H1 (cell line): ENCODE measurements at regions not wholly inside any gene's neighbourhood (a gene's known extent, or its start where the extent isn't known, plus 50 kb on each side); places are given as distances from the start of the nearest gene placed in this dataset.

ENCODE experiments used
- CTCF ChIA-PET: fragments of 300-600 bp; sonication (Branson Sonifier 250); formaldehyde crosslinking; loops from one replicate; lab custom pipeline; 2021; ENCODE audit not compliant: partially characterized antibody; lab: Charles Lee
- POLR2A ChIA-PET: fragments of 300-600 bp; sonication (Branson Sonifier 250); formaldehyde crosslinking; loops from one replicate; lab custom pipeline; 2021; ENCODE audit warnings: inconsistent platforms; ENCODE audit not compliant: partially characterized antibody; lab: Charles Lee
- DNase-seq, 2 experiments: peaks; one replicate each; pipeline versions ENCODE4 v3.0.0 to v3.0.0-alpha.2; 2010 to 2022; ENCODE audit warnings: low spot score in 2 of 2, low read depth in 1 of 2, mixed read lengths in 1 of 2
- FAIRE-seq: peaks from 2 replicates; lab custom pipeline; 2011; peaks lifted over from hg19 to GRCh38; lab: Jason Lieb, UNC
- H2AFZ ChIP-seq: 2 replicates; pipeline ENCODE4 v1.8.1; 2012; ENCODE audit warnings: low read length, inconsistent platforms
- H2AK5ac ChIP-seq: 2 replicates; pipeline ENCODE4 v1.6.1; 2013; ENCODE audit warnings: low read depth, low read length
- H2BK120ac ChIP-seq: replicated peaks from 2 replicates; pipeline ENCODE3; 2013; ENCODE audit warnings: low read depth, low read length, inconsistent platforms
- H2BK12ac ChIP-seq: 2 replicates; pipeline ENCODE4 v1.6.1; 2013; ENCODE audit warnings: low read depth, low read length
- H2BK15ac ChIP-seq: 2 replicates; pipeline ENCODE4 v1.6.1; 2013; ENCODE audit warnings: low read length
- H2BK20ac ChIP-seq: 2 replicates; pipeline ENCODE4 v1.6.1; 2013; ENCODE audit warnings: low read length
- H2BK5ac ChIP-seq: 2 replicates; pipeline ENCODE4 v1.6.1; 2013; ENCODE audit warnings: low read depth, low read length
- H3K14ac ChIP-seq: 2 replicates; pipeline ENCODE4 v1.6.1; 2013; ENCODE audit warnings: inconsistent platforms; ENCODE audit not compliant: insufficient read length
- H3K18ac ChIP-seq: 2 replicates; pipeline ENCODE4 v1.6.1; 2013; ENCODE audit warnings: low read length; ENCODE audit errors: extremely low read depth
- H3K23ac ChIP-seq: 2 replicates; pipeline ENCODE4 v1.6.1; 2013; ENCODE audit warnings: inconsistent platforms; ENCODE audit not compliant: insufficient read length
- H3K23me2 ChIP-seq: 2 replicates; pipeline ENCODE4 v1.6.1; 2013; ENCODE audit warnings: low read depth, low read length
- H3K27ac ChIP-seq: 2 replicates; pipeline ENCODE4 v1.6.1; 2011; ENCODE audit warnings: low read depth, low read length, inconsistent platforms
- H3K27me3 ChIP-seq, 4 experiments: replicated peaks in 1 of 4; 1 replicate in 1 of 4; 2 replicates in 3 of 4; pipeline versions ENCODE4 v1.6.1 to v1.8.1; 2011 to 2013; ENCODE audit warnings: low read length in 3 of 4, mild to moderate bottlenecking in 3 of 4, inconsistent platforms in 2 of 4, mixed read lengths in 2 of 4, moderate library complexity in 1 of 4; ENCODE audit not compliant: control insufficient read depth in 3 of 4, insufficient read depth in 3 of 4; ENCODE audit errors: extremely low read depth in 1 of 4
- H3K36me3 ChIP-seq, 4 experiments: 2 replicates each; pipeline versions ENCODE4 v1.6.1 to v1.8.1; 2011 to 2013; ENCODE audit warnings: mild to moderate bottlenecking in 4 of 4, low read length in 3 of 4, moderate library complexity in 2 of 4, control low read depth in 1 of 4, inconsistent platforms in 1 of 4; ENCODE audit not compliant: insufficient read depth in 4 of 4, control insufficient read depth in 2 of 4
- H3K4ac ChIP-seq: replicated peaks from 2 replicates; pipeline ENCODE3; 2013; ENCODE audit warnings: low read length, low read depth, mixed read lengths, inconsistent platforms; ENCODE audit not compliant: insufficient read length
- H3K4me1 ChIP-seq, 4 experiments: replicated peaks in 1 of 4; 1 replicate in 1 of 4; 2 replicates in 3 of 4; pipeline versions ENCODE4 v1.6.1 to v1.8.1; 2011 to 2013; ENCODE audit warnings: low read length in 3 of 4, inconsistent platforms in 2 of 4, mixed read lengths in 1 of 4; ENCODE audit not compliant: insufficient read depth in 4 of 4, control insufficient read depth in 3 of 4
- H3K4me2 ChIP-seq, 2 experiments: 2 replicates each; pipeline versions ENCODE4 v1.6.1 to v1.8.1; 2011 to 2013; ENCODE audit warnings: low read depth in 2 of 2, low read length in 2 of 2, control low read depth in 1 of 2, inconsistent platforms in 1 of 2, mild to moderate bottlenecking in 1 of 2; ENCODE audit not compliant: insufficient read depth in 1 of 2
- H3K4me3 ChIP-seq, 4 experiments: fragments of 200-600, 300-600 bp in 1 of 4; sonication (generic), shearing (Covaris generic), sonication (Bioruptor Twin) in 1 of 4; 2 replicates each; pipeline versions ENCODE4 v1.5.1 to v1.8.1; 2011 to 2016; ENCODE audit warnings: low read length in 4 of 4, low read depth in 3 of 4, control low read depth in 2 of 4, inconsistent platforms in 2 of 4, mild to moderate bottlenecking in 2 of 4, mixed read lengths in 1 of 4, moderate library complexity in 1 of 4; ENCODE audit not compliant: insufficient read depth in 2 of 4; ENCODE audit errors: extremely low read depth in 1 of 4
- H3K56ac ChIP-seq: replicated peaks from 2 replicates; pipeline ENCODE3; 2013; ENCODE audit warnings: low read depth, mild to moderate bottlenecking, mixed read lengths, low read length, inconsistent platforms; ENCODE audit not compliant: insufficient read length
- H3K79me1 ChIP-seq: 2 replicates; pipeline ENCODE4 v1.6.1; 2013; ENCODE audit warnings: low read depth, low read length, control low read depth
- H3K79me2 ChIP-seq, 2 experiments: 2 replicates each; pipeline versions ENCODE4 v1.6.1 to v1.8.1; 2012 to 2013; ENCODE audit warnings: low read length in 2 of 2, mild to moderate bottlenecking in 2 of 2, inconsistent platforms in 1 of 2; ENCODE audit not compliant: insufficient read depth in 2 of 2, control insufficient read depth in 1 of 2
- H3K9ac ChIP-seq, 4 experiments: replicated peaks in 1 of 4; 1 replicate in 1 of 4; 2 replicates in 3 of 4; pipeline versions ENCODE4 v1.6.1 to v1.8.1; 2011 to 2013; ENCODE audit warnings: low read depth in 3 of 4, low read length in 3 of 4, control low read depth in 2 of 4, mild to moderate bottlenecking in 2 of 4, moderate library complexity in 2 of 4, inconsistent platforms in 1 of 4; ENCODE audit errors: extremely low read depth in 1 of 4
- H3K9me3 ChIP-seq, 2 experiments: 2 replicates each; pipeline versions ENCODE4 v1.6.1 to v1.8.1; 2012 to 2013; ENCODE audit warnings: mild to moderate bottlenecking in 2 of 2, moderate library complexity in 2 of 2, control low read depth in 1 of 2, inconsistent platforms in 1 of 2, low read depth in 1 of 2, low read length in 1 of 2, mixed read lengths in 1 of 2; ENCODE audit not compliant: insufficient read depth in 2 of 2
- H4K20me1 ChIP-seq, 2 experiments: replicated peaks in 1 of 2; 2 replicates each; pipeline versions ENCODE3 to v1.8.1; 2011 to 2013; ENCODE audit warnings: inconsistent platforms in 2 of 2, low read length in 2 of 2, mild to moderate bottlenecking in 1 of 2; ENCODE audit not compliant: insufficient read depth in 2 of 2, control insufficient read depth in 1 of 2
- H4K5ac ChIP-seq: 2 replicates; pipeline ENCODE4 v1.6.1; 2013; ENCODE audit warnings: low read length, low read depth, mixed read lengths, inconsistent platforms; ENCODE audit not compliant: insufficient read length
- H4K8ac ChIP-seq: 2 replicates; pipeline ENCODE4 v1.8.0; 2013; ENCODE audit warnings: mild to moderate bottlenecking, moderate library complexity, low read length, inconsistent platforms; ENCODE audit not compliant: insufficient read depth; ENCODE audit errors: extremely low read depth
- H4K91ac ChIP-seq: replicated peaks from 2 replicates; pipeline ENCODE3; 2013; ENCODE audit warnings: low read length, mixed read lengths, inconsistent platforms; ENCODE audit not compliant: insufficient read length
- CHD2 ChIP-seq: IDR thresholded peaks from 2 replicates; pipeline ENCODE4 v1.6.1; 2012; ENCODE audit warnings: low read length, improper control_type of control experiment
- E2F6 ChIP-seq: IDR thresholded peaks from 2 replicates; pipeline ENCODE4 v1.6.1; 2012; ENCODE audit warnings: inconsistent platforms
- GABPA ChIP-seq: IDR thresholded peaks from 2 replicates; pipeline ENCODE4 v1.6.1; 2011; ENCODE audit warnings: mild to moderate bottlenecking, low read length, moderate library complexity, borderline replicate concordance; ENCODE audit not compliant: insufficient read depth
- JUND ChIP-seq: IDR thresholded peaks from 2 replicates; pipeline ENCODE4 v1.6.1; 2011; ENCODE audit warnings: mild to moderate bottlenecking, improper control_type of control experiment, low read length
- KDM4A ChIP-seq: IDR thresholded peaks from one replicate; pipeline ENCODE4 v1.7.1; 2012; ENCODE audit warnings: low read depth, mild to moderate bottlenecking, moderate library complexity, low read length, inconsistent platforms; ENCODE audit not compliant: severe bottlenecking
- KDM5A ChIP-seq: fragments of 200-600 bp; IDR thresholded peaks from 2 replicates; pipeline ENCODE4 v1.7.1; 2012; ENCODE audit warnings: mild to moderate bottlenecking, low read length, inconsistent platforms, mixed read lengths
- MAFK ChIP-seq: IDR thresholded peaks from 2 replicates; pipeline ENCODE4 v1.6.1; 2012; ENCODE audit warnings: low read depth, mild to moderate bottlenecking, improper control_type of control experiment, low read length
- NANOG ChIP-seq: IDR thresholded peaks from 2 replicates; pipeline ENCODE4 v1.6.1; 2011; ENCODE audit warnings: low read length, low read depth, mild to moderate bottlenecking, inconsistent platforms; ENCODE audit not compliant: insufficient read depth, poor library complexity, severe bottlenecking
- POLR2AphosphoS5 ChIP-seq: IDR thresholded peaks from 2 replicates; pipeline ENCODE4 v1.6.1; 2011; ENCODE audit warnings: low read depth, low read length
- POU5F1 ChIP-seq: IDR thresholded peaks from 2 replicates; pipeline ENCODE4 v1.6.1; 2011; ENCODE audit warnings: low read depth, mild to moderate bottlenecking, low read length, moderate library complexity
- RXRA ChIP-seq: IDR thresholded peaks from 2 replicates; pipeline ENCODE4 v1.6.1; 2011; ENCODE audit warnings: low read depth, mild to moderate bottlenecking, low read length, moderate library complexity; ENCODE audit not compliant: insufficient read depth
- SIN3A ChIP-seq, 2 experiments: IDR thresholded peaks in 1 of 2; conservative IDR thresholded peaks in 1 of 2; 2 replicates each; pipeline ENCODE4 v1.6.1; 2011 to 2012; ENCODE audit warnings: low read length in 2 of 2, improper control_type of control experiment in 1 of 2, low read depth in 1 of 2, mild to moderate bottlenecking in 1 of 2
- SP1 ChIP-seq: IDR thresholded peaks from 2 replicates; pipeline ENCODE4 v1.6.1; 2011; ENCODE audit warnings: low read depth, low read length
- SP4 ChIP-seq: IDR thresholded peaks from 2 replicates; pipeline ENCODE4 v1.6.1; 2012; ENCODE audit warnings: low read length, inconsistent platforms
- SRF ChIP-seq: IDR thresholded peaks from 2 replicates; pipeline ENCODE4 v1.6.1; 2011; ENCODE audit warnings: mild to moderate bottlenecking, low read depth, low read length, moderate library complexity
- WGBS, 2 experiments: shearing (Covaris generic) in 1 of 2; methylation state at CpG; one replicate each; pipeline versions ENCODE4 v1.1.6 to v1.1.7; 2013 to 2015; ENCODE audit warnings: low lambda C conversion rate in 2 of 2, mixed read lengths in 2 of 2, inconsistent platforms in 1 of 2, low coverage in 1 of 2, missing lambda C conversion rate in 1 of 2; ENCODE audit not compliant: insufficient replicate concordance in 2 of 2, insufficient coverage in 1 of 2, insufficient read length in 1 of 2; ENCODE audit errors: extremely low coverage in 1 of 2, missing lambda C conversion rate in 1 of 2; 5-methylcytosine and 5-hydroxymethylcytosine counted together

- Histone ChIP-seq H2BK12ac (no peak overlapping the region), H3K27me3 (no peaks in the 10 kb centered on the region), H2AK5ac (no peak overlapping the region), H2BK20ac (no peak overlapping the region), H3K56ac (no peak overlapping the region), H4K8ac (no peak overlapping the region), H3K4me2 (no peak overlapping the region), H3K36me3 (no peaks in the 10 kb centered on the region), H4K5ac (no peak overlapping the region), H3K4me3 (no peak overlapping the region), H3K27ac (no peak overlapping the region), H2BK5ac (no peak overlapping the region), H3K23me2 (no peaks in the 10 kb centered on the region), H3K23ac (no peak overlapping the region), H3K18ac (no peak overlapping the region), H2BK15ac (no peak overlapping the region), H2BK120ac (no peak overlapping the region), H4K20me1 (no peaks in the 10 kb centered on the region), H3K9me3 (no peaks in the 10 kb centered on the region), H3K79me1 (no peaks in the 10 kb centered on the region), H3K9ac (no peak overlapping the region), H4K91ac (no peak overlapping the region), H3K79me2 (no peaks in the 10 kb centered on the region), H3K4me1 (no peaks in the 10 kb centered on the region), H2AFZ (no peak overlapping the region), H3K4ac (no peak overlapping the region), H3K14ac (no peak overlapping the region)
- ChIA-PET CTCF (interaction anchor here (0.6 kb wide), 1 partner anchor 250 kb away, joined by 3 read pairs; no protein-coding TSS in a partner anchor), POLR2A (no interaction called here)
- 93% methylated on average over 1 of the region's 1 CpG; no CpG with 5 or more reads in 1 of the 2 experiments for WGBS, 2 experiments
- no peak for FAIRE-seq
- DNase-seq = no peak
- no peak for TF ChIP-seq CHD2
- no peak for TF ChIP-seq SRF
- no peak for TF ChIP-seq E2F6
- no peak for TF ChIP-seq SP4
- TF ChIP-seq GABPA = no peak
- TF ChIP-seq NANOG = no peak
- TF ChIP-seq RXRA = no peak
- no peak for TF ChIP-seq SIN3A (conservative IDR thresholded peaks at IDR 0.05 in 1 of 2, IDR thresholded peaks at IDR 0.05 in 1 of 2; ENCODE audit: low read depth in 1 of 2, low read length in 2 of 2)
- no peak for TF ChIP-seq MAFK
- no peak for TF ChIP-seq JUND
- no peak for TF ChIP-seq KDM4A
- TF ChIP-seq POLR2AphosphoS5 = no peak
- TF ChIP-seq KDM5A = no peak
- no peak for TF ChIP-seq POU5F1
- no peak for TF ChIP-seq SP1
Observed at GRCh38 chr6:56875523-56875922, 79.4 kb upstream of the BEND6 start.
